ENCODE measurements at regions not wholly inside any gene's neighbourhood (a gene's known extent, or its start where the extent isn't known, plus 50 kb on each side); places are given as distances from the start of the nearest gene placed in this dataset.

- no peak for TF ChIP-seq CTCF (IDR thresholded peaks at IDR 0.05)
- TF ChIP-seq POLR2AphosphoS5 (IDR thresholded peaks at IDR 0.05) = peak; percentile 75
- no peak for TF ChIP-seq POLR2A (IDR thresholded peaks at IDR 0.05)
- no peak for TF ChIP-seq EP300 (IDR thresholded peaks at IDR 0.05)
Observed at GRCh38 chr9:13388157-13388556, 108.7 kb upstream of the MPDZ start.

All from gastroesophageal sphincter (tissue), 3 donors.